ENCODE measurements at regions not wholly inside any gene's neighbourhood (a gene's known extent, or its start where the extent isn't known, plus 50 kb on each side); places are given as distances from the start of the nearest gene placed in this dataset.

DNA sequence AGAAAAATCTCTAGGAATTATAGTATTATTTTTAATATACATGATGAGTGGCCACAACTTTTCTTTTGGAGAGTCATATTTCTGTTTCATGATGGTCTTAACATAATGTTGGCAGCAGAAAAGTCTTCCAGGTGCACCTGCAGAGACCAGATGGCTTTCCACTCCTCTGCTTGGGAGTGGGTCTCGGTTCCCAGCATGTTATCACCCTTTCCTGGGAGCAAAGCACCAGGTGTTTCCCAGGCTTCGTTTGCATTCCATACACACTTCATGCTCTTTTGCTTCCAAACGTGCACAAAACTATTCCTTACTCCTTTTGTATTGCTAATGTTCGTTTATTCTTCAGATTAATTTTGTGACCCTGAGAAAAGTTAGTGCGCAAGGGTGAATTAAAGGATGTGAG is 305.2 kb downstream of the CDH2 start:
- no peak for DNase-seq
- Histone ChIP-seq H3K27ac (no peak overlapping the region), H3K27me3 (ENCODE audit: insufficient read depth in 3 of 3, low read length in 2 of 3) (no peaks in the 10 kb centered on the region), H3K4me3 (no peak overlapping the region), H3K4me1 (no peaks in the 10 kb centered on the region), H3K36me3 (ENCODE audit: insufficient read depth in 1 of 2, low read depth in 1 of 2) (no peaks in the 10 kb centered on the region), H3K9me3 (no peaks in the 10 kb centered on the region)
- intact Hi-C loops (cut with DNase I), result no loop called here
- TF ChIP-seq CTCF (IDR thresholded peaks at IDR 0.05), result no peak
- WGBS, 3 donors, result 33 to 48% (median 38%) methylated on average over 5 of the region's 5 CpGs
- no peak for ATAC-seq

DNA sequence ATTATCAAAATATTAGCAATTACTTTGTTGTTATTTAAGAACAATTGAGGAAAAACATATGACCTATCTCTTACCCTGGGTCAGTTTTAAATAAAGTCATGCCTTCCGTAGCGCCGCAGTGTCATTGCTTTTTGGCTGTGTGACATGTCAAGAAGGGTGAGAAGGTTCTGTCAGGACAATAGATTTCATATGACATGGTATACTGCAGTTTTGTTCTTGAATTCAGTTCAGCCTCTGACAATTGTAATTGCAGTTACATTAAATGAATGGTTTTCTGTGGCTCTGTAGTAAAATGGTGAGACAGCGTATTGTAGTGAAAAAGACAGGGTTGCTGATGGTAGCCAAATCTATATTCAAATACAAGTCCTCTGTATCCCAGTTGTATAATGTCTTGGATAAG is 307.2 kb downstream of the CDH2 start:
- no peaks in the 10 kb centered on the region for H3K27me3 ChIP-seq (ENCODE audit: insufficient read depth in 3 of 3, low read length in 2 of 3)
- no peak for DNase-seq
- no peak for ATAC-seq
- no peaks in the 10 kb centered on the region for H3K9me3 ChIP-seq
- intact Hi-C loops (cut with DNase I), result no loop called here
- no peaks in the 10 kb centered on the region for H3K4me1 ChIP-seq
- H3K4me3 ChIP-seq, result no peak overlapping the region
- WGBS, 3 donors, result 85 to 91% (median 91%) methylated on average over 4 of the region's 4 CpGs
- H3K36me3 ChIP-seq (ENCODE audit: insufficient read depth in 1 of 2, low read depth in 1 of 2), result no peaks in the 10 kb centered on the region
- TF ChIP-seq CTCF (IDR thresholded peaks at IDR 0.05), result no peak
- no peak overlapping the region for H3K27ac ChIP-seq

GRCh38 chr18:27865431-27865830 is 311.5 kb downstream of the CDH2 start:
- no peaks in the 10 kb centered on the region for H3K36me3 ChIP-seq (ENCODE audit: insufficient read depth in 1 of 2, low read depth in 1 of 2)
- DNase-seq, result no peak
- no peak overlapping the region for H3K4me3 ChIP-seq
- H3K9me3 ChIP-seq, result no peaks in the 10 kb centered on the region
- ATAC-seq, result no peak
- 79 to 98% (median 82%) methylated on average over 1 of the region's 1 CpG for WGBS, 3 donors
- no peak overlapping the region for H3K27ac ChIP-seq
- H3K27me3 ChIP-seq (ENCODE audit: insufficient read depth in 3 of 3, low read length in 2 of 3), result no peaks in the 10 kb centered on the region
- intact Hi-C loops (cut with DNase I), result no loop called here
- no peak for TF ChIP-seq CTCF (IDR thresholded peaks at IDR 0.05)
- peaks cover 6% of the 10 kb centered on the region for H3K4me1 ChIP-seq

- intact Hi-C loops (cut with DNase I), result no loop called here
- Histone ChIP-seq H3K4me1 (peaks cover 6% of the 10 kb centered on the region), H3K27ac (no peak overlapping the region), H3K27me3 (ENCODE audit: insufficient read depth in 3 of 3, low read length in 2 of 3) (no peaks in the 10 kb centered on the region), H3K9me3 (no peaks in the 10 kb centered on the region), H3K4me3 (no peak overlapping the region), H3K36me3 (ENCODE audit: insufficient read depth in 1 of 2, low read depth in 1 of 2) (no peaks in the 10 kb centered on the region)
- ATAC-seq (no peak), DNase-seq (no peak)
- WGBS, 3 donors, result 35 to 48% (median 39%) methylated on average over 4 of the region's 4 CpGs
- no peak for TF ChIP-seq CTCF (IDR thresholded peaks at IDR 0.05)
Measured at GRCh38 chr18:27863780-27864430, 313.0 kb downstream of the CDH2 start.

- no peaks in the 10 kb centered on the region for H3K9me3 ChIP-seq
- H3K4me1 ChIP-seq, result peaks cover 6% of the 10 kb centered on the region
- intact Hi-C loops (cut with DNase I), result no loop called here
- no peak for ATAC-seq
- H3K4me3 ChIP-seq, result no peak overlapping the region
- no peak for DNase-seq
- no peaks in the 10 kb centered on the region for H3K36me3 ChIP-seq (ENCODE audit: insufficient read depth in 1 of 2, low read depth in 1 of 2)
- no peak overlapping the region for H3K27ac ChIP-seq
- no peak for TF ChIP-seq CTCF (IDR thresholded peaks at IDR 0.05)
- H3K27me3 ChIP-seq (ENCODE audit: insufficient read depth in 3 of 3, low read length in 2 of 3), result no peaks in the 10 kb centered on the region
- 65 to 76% (median 70%) methylated on average over 7 of the region's 7 CpGs for WGBS, 3 donors
Measured at GRCh38 chr18:27862041-27862682, 314.8 kb downstream of the CDH2 start.

Data from psoas muscle (tissue), 7 donors.